UCSD-AML1 (cell line): ENCODE measurements at regions not wholly inside any gene's neighbourhood (a gene's known extent, or its start where the extent isn't known, plus 50 kb on each side); places are given as distances from the start of the nearest gene placed in this dataset.

Source experiments
- DNase-seq: peaks from one replicate; lab custom pipeline; 2025; ENCODE audit not compliant: unreplicated experiment; lab: John Stamatoyannopoulos, UW

- DNase-seq = no peak
These were observed 99.2 kb upstream of the RAPGEF2 start for GRCh38 chr4:159003420-159004253.

GRCh38 chr4:159006202-159006601 is 96.7 kb upstream of the RAPGEF2 start:
- no peak for DNase-seq

GRCh38 chr4:159008671-159009070 is 94.2 kb upstream of the RAPGEF2 start:
- DNase-seq = no peak

- no peak for DNase-seq
These were observed 93.4 kb upstream of the RAPGEF2 start for GRCh38 chr4:159009521-159009920.

- DNase-seq = no peak
These were observed 92.8 kb upstream of the RAPGEF2 start for GRCh38 chr4:159010100-159010499.

GRCh38 chr4:159010563-159011260 is 92.2 kb upstream of the RAPGEF2 start:
- DNase-seq = no peak

GRCh38 chr4:159012381-159012780 is 90.5 kb upstream of the RAPGEF2 start:
- DNase-seq = no peak

- no peak for DNase-seq
These were observed 89.2 kb upstream of the RAPGEF2 start for GRCh38 chr4:159013692-159014091.

- DNase-seq = no peak
These were observed 88.0 kb upstream of the RAPGEF2 start for GRCh38 chr4:159014859-159015258.

GRCh38 chr4:159015841-159016240 is 87.0 kb upstream of the RAPGEF2 start:
- no peak for DNase-seq

GRCh38 chr4:159016593-159017024 is 86.3 kb upstream of the RAPGEF2 start:
- DNase-seq = no peak

- peak; percentile 34 for DNase-seq
These were observed 85.4 kb upstream of the RAPGEF2 start for GRCh38 chr4:159017323-159018026.

- DNase-seq = peak; percentile 34
These were observed 84.7 kb upstream of the RAPGEF2 start for GRCh38 chr4:159018062-159018629.

- no peak for DNase-seq
These were observed 83.5 kb upstream of the RAPGEF2 start for GRCh38 chr4:159019356-159019755.

GRCh38 chr4:159021597-159022385 is 81.1 kb upstream of the RAPGEF2 start:
- no peak for DNase-seq

- no peak for DNase-seq
These were observed 79.1 kb upstream of the RAPGEF2 start for GRCh38 chr4:159023741-159024140.

GRCh38 chr4:159024266-159024665 is 78.6 kb upstream of the RAPGEF2 start:
- DNase-seq = no peak

- DNase-seq = no peak
These were observed 78.1 kb upstream of the RAPGEF2 start for GRCh38 chr4:159024828-159025227.

- DNase-seq = no peak
These were observed 76.5 kb upstream of the RAPGEF2 start for GRCh38 chr4:159026329-159026728.

GRCh38 chr4:159027535-159027934 is 75.3 kb upstream of the RAPGEF2 start:
- no peak for DNase-seq

- no peak for DNase-seq
These were observed 73.4 kb upstream of the RAPGEF2 start for GRCh38 chr4:159029481-159029880.
